GM04503 (cell line): ENCODE measurements at regions not wholly inside any gene's neighbourhood (a gene's known extent, or its start where the extent isn't known, plus 50 kb on each side); places are given as distances from the start of the nearest gene placed in this dataset.

ENCODE experiments used
- DNase-seq: peaks from one replicate; pipeline ENCODE4 v3.0.0-alpha.2; 2012; ENCODE audit warnings: low read depth

GRCh38 chr3:104510131-104510849 lies 856.4 kb upstream of the ALCAM start:
- DNase-seq, result no peak

GRCh38 chr3:104514371-104514770 lies 852.3 kb upstream of the ALCAM start:
- DNase-seq, result no peak

- DNase-seq, result no peak
Observed at GRCh38 chr3:104514776-104515175, 851.9 kb upstream of the ALCAM start.

GRCh38 chr3:104519068-104519467 lies 847.6 kb upstream of the ALCAM start:
- DNase-seq, result no peak

- no peak for DNase-seq
Observed at GRCh38 chr3:104519468-104520227, 847.1 kb upstream of the ALCAM start.

GRCh38 chr3:104520228-104520655 lies 846.5 kb upstream of the ALCAM start:
- DNase-seq, result no peak

GRCh38 chr3:104521606-104522336 lies 844.9 kb upstream of the ALCAM start:
- DNase-seq, result no peak

- DNase-seq, result no peak
Observed at GRCh38 chr3:104523136-104523535, 843.6 kb upstream of the ALCAM start.

GRCh38 chr3:104526901-104527401 lies 839.8 kb upstream of the ALCAM start:
- no peak for DNase-seq

GRCh38 chr3:104530934-104531333 lies 835.8 kb upstream of the ALCAM start:
- no peak for DNase-seq

GRCh38 chr3:104536715-104537114 lies 830.0 kb upstream of the ALCAM start:
- DNase-seq, result no peak

- DNase-seq, result no peak
Observed at GRCh38 chr3:104537323-104537722, 829.4 kb upstream of the ALCAM start.

GRCh38 chr3:104546301-104546700 lies 820.4 kb upstream of the ALCAM start:
- no peak for DNase-seq

- DNase-seq, result no peak
Observed at GRCh38 chr3:104547031-104547430, 819.7 kb upstream of the ALCAM start.

GRCh38 chr3:104548401-104548800 lies 818.3 kb upstream of the ALCAM start:
- no peak for DNase-seq

- DNase-seq, result no peak
Observed at GRCh38 chr3:104549099-104549714, 817.5 kb upstream of the ALCAM start.

- no peak for DNase-seq
Observed at GRCh38 chr3:104553121-104553520, 813.6 kb upstream of the ALCAM start.

- no peak for DNase-seq
Observed at GRCh38 chr3:104554425-104554824, 812.3 kb upstream of the ALCAM start.

GRCh38 chr3:104555728-104556127 lies 811.0 kb upstream of the ALCAM start:
- DNase-seq, result no peak

GRCh38 chr3:104556372-104557078 lies 810.2 kb upstream of the ALCAM start:
- DNase-seq, result no peak

- DNase-seq, result no peak
Observed at GRCh38 chr3:104561324-104561723, 805.4 kb upstream of the ALCAM start.
